Uterus (tissue), 2 donors: ENCODE measurements at regions not wholly inside any gene's neighbourhood (a gene's known extent, or its start where the extent isn't known, plus 50 kb on each side); places are given as distances from the start of the nearest gene placed in this dataset.

Source experiments
- CTCF ChIP-seq, 4 experiments: fragments of 200-600 bp in 2 of 4; fragments of 450-650 bp in 2 of 4; sonication (generic) in 2 of 4; IDR thresholded peaks; one replicate each; pipeline ENCODE4 v1.5.1; 2016 to 2019; ENCODE audit warnings: antibody characterized with exemption in 4 of 4, mild to moderate bottlenecking in 2 of 4, moderate library complexity in 1 of 4
- POLR2A ChIP-seq, 2 donors: fragments of 450-650 bp; IDR thresholded peaks; one replicate each; pipeline ENCODE4 v1.6.1; 2016; ENCODE audit warnings: antibody characterized with exemption in 2 of 2, mild to moderate bottlenecking in 1 of 2, moderate library complexity in 1 of 2

DNA sequence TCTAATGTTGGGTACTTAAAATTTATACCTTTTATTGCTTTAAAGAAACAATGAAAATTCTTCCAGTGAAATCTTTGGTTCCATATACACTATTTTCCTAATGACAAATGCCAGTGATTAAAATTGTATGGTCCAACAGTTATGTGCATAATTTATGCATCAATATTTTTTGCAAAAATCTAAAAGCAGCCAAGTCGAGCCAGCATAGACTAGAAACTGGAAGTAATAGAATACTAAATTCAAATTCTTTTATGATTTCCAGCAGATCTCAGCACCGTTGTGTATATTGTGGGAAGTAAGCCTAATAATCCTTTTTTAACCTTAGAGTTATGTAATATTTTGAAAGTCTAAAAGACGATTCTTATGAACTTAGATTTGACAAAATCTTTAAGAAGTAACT is 652.0 kb upstream of the GOLIM4 start:
- TF ChIP-seq POLR2A (IDR thresholded peaks at IDR 0.05) (no peak), CTCF (IDR thresholded peaks at IDR 0.05) (no peak)
